HCT116 (cell line): ENCODE measurements at regions not wholly inside any gene's neighbourhood (a gene's known extent, or its start where the extent isn't known, plus 50 kb on each side); places are given as distances from the start of the nearest gene placed in this dataset.

Experiments
- ATAC-seq: fragments of 200-7000 bp; cut with Tn5 transposase; 2 replicates; pipeline ENCODE4 v1.9.1; 2020; ENCODE audit warnings: mild to moderate bottlenecking, moderate library complexity
- BruUV-seq: library from RNA; stranded (reverse); fragments of 400-500 nt; replicated peaks from 2 replicates; lab custom pipeline; 2021; lab: Mats Ljungman, UMichigan
- CTCF ChIA-PET: fragments of 300-600 bp; sonication (Branson Sonifier 250); formaldehyde crosslinking; loops from one replicate; lab custom pipeline; 2021; ENCODE audit warnings: antibody characterized with exemption; lab: Charles Lee
- POLR2A ChIA-PET: fragments of 300-600, 350-600 bp; sonication (Branson Sonifier 250); formaldehyde crosslinking; loops from one replicate; lab custom pipeline; 2021; ENCODE audit warnings: antibody characterized with exemption; lab: Charles Lee
- RAD21 ChIA-PET, 2 experiments: fragments of 300-600 bp; sonication (Branson Sonifier 250); formaldehyde crosslinking; loops; one replicate each; lab custom pipeline; 2023; ENCODE audit warnings: low total read pairs in 2 of 2; ENCODE audit not compliant: uncharacterized antibody in 2 of 2, unreplicated experiment in 2 of 2, low non-redundant PET in 1 of 2; lab: Charles Lee
- DNase-seq: peaks from one replicate; pipeline ENCODE4 v3.0.0-alpha.2; 2010; ENCODE audit warnings: low read depth, low spot score
- H2AFZ ChIP-seq: fragments of 200-600 bp; shearing (Covaris generic), sonication (generic); 2 replicates; pipeline ENCODE4 v1.6.1; 2017; ENCODE audit warnings: low read depth, mixed run types, mixed read lengths, antibody characterized with exemption, low read length; ENCODE audit not compliant: poor library complexity, severe bottlenecking
- H3K27ac ChIP-seq: 2 replicates; pipeline ENCODE4 v1.5.1; 2012; ENCODE audit warnings: low read depth, low read length
- H3K27me3 ChIP-seq: fragments of 200-600 bp; sonication (generic); 2 replicates; pipeline ENCODE4 v1.6.1; 2016; ENCODE audit warnings: mixed run types, low read length, mixed read lengths; ENCODE audit not compliant: insufficient read depth
- H3K36me3 ChIP-seq, 2 experiments: fragments of 200-500 bp in 1 of 2; fragments of 200-600 bp in 1 of 2; sonication (Bioruptor generic) in 1 of 2; sonication (generic) in 1 of 2; 2 replicates each; pipeline versions ENCODE4 v1.5.1 to v1.6.1; 2014 to 2016; ENCODE audit warnings: low read length in 2 of 2, inconsistent platforms in 1 of 2, mixed read lengths in 1 of 2, mixed run types in 1 of 2; ENCODE audit not compliant: insufficient read depth in 2 of 2, control insufficient read depth in 1 of 2
- H3K4me1 ChIP-seq, 2 experiments: fragments of 200-600 bp in 1 of 2; sonication (generic) in 1 of 2; 2 replicates each; pipeline versions ENCODE4 v1.5.1 to v1.6.1; 2012 to 2017; ENCODE audit warnings: low read length in 2 of 2, inconsistent platforms in 1 of 2, mild to moderate bottlenecking in 1 of 2, mixed read lengths in 1 of 2, mixed run types in 1 of 2, moderate library complexity in 1 of 2; ENCODE audit not compliant: insufficient read depth in 2 of 2, control insufficient read depth in 1 of 2
- H3K4me2 ChIP-seq: fragments of 200-600 bp; sonication (generic); 2 replicates; pipeline ENCODE4 v1.6.1; 2017; ENCODE audit warnings: mixed run types, low read length, mixed read lengths
- H3K4me3 ChIP-seq, 2 experiments: fragments of 200-600 bp in 1 of 2; sonication (generic) in 1 of 2; replicated peaks in 1 of 2; 2 replicates each; pipeline ENCODE4 v1.5.1; 2011 to 2016; ENCODE audit warnings: low read length in 2 of 2, control low read depth in 1 of 2, low read depth in 1 of 2, mild to moderate bottlenecking in 1 of 2, mixed read lengths in 1 of 2, mixed run types in 1 of 2
- H3K79me2 ChIP-seq: fragments of 200-600 bp; sonication (generic); 2 replicates; pipeline ENCODE4 v1.6.1; 2017; ENCODE audit warnings: mild to moderate bottlenecking, mixed run types, low read length, moderate library complexity, mixed read lengths; ENCODE audit not compliant: insufficient read depth
- H3K9ac ChIP-seq: fragments of 200-600 bp; sonication (generic); 2 replicates; pipeline ENCODE4 v1.6.1; 2016; ENCODE audit warnings: low read length, mixed read lengths
- H3K9me2 ChIP-seq: fragments of 200-600 bp; sonication (generic), shearing (Covaris generic); 2 replicates; pipeline ENCODE4 v1.6.1; 2017; ENCODE audit warnings: mixed run types, mild to moderate bottlenecking, moderate library complexity; ENCODE audit not compliant: insufficient read depth
- H3K9me3 ChIP-seq, 2 experiments: fragments of 200-500 bp in 1 of 2; fragments of 200-600 bp in 1 of 2; sonication (Bioruptor generic) in 1 of 2; sonication (generic) in 1 of 2; 2 replicates each; pipeline ENCODE4 v1.6.1; 2014 to 2017; ENCODE audit warnings: low read length in 2 of 2, mixed read lengths in 2 of 2, inconsistent platforms in 1 of 2, low read depth in 1 of 2, mild to moderate bottlenecking in 1 of 2, mixed run types in 1 of 2, moderate library complexity in 1 of 2; ENCODE audit not compliant: control insufficient read depth in 1 of 2, insufficient read depth in 1 of 2
- H4K20me1 ChIP-seq: fragments of 200-600 bp; sonication (generic), shearing (Covaris generic); 2 replicates; pipeline ENCODE4 v1.6.1; 2017; ENCODE audit warnings: mixed run types, mild to moderate bottlenecking, moderate library complexity; ENCODE audit not compliant: insufficient read depth
- ATF3 ChIP-seq: IDR thresholded peaks from 2 replicates; pipeline ENCODE4 v1.6.1; 2012
- CBX3 ChIP-seq: IDR thresholded peaks from 2 replicates; pipeline ENCODE4 v1.6.1; 2012; ENCODE audit warnings: low read depth
- CEBPB ChIP-seq: IDR thresholded peaks from 2 replicates; pipeline ENCODE4 v1.6.1; 2012; ENCODE audit warnings: low read depth
- ELF1 ChIP-seq: IDR thresholded peaks from 2 replicates; pipeline ENCODE4 v1.6.1; 2012; ENCODE audit warnings: low read depth, borderline replicate concordance
- FOSL1 ChIP-seq: IDR thresholded peaks from 2 replicates; pipeline ENCODE4 v1.6.1; 2012; ENCODE audit warnings: low read depth
- JUND ChIP-seq: IDR thresholded peaks from 2 replicates; pipeline ENCODE4 v1.6.1; 2012
- POLR2AphosphoS5 ChIP-seq: IDR thresholded peaks from 2 replicates; pipeline ENCODE4 v1.6.1; 2011; ENCODE audit warnings: mild to moderate bottlenecking, low read depth, low read length, moderate library complexity
- RAD21 ChIP-seq: IDR thresholded peaks from 2 replicates; pipeline ENCODE4 v1.6.1; 2012; ENCODE audit warnings: low read depth, mild to moderate bottlenecking
- REST ChIP-seq: IDR thresholded peaks from 2 replicates; pipeline ENCODE4 v1.6.1; 2012; ENCODE audit warnings: low read depth
- SP1 ChIP-seq: IDR thresholded peaks from 2 replicates; pipeline ENCODE4 v1.6.1; 2012; ENCODE audit warnings: low read depth
- SRF ChIP-seq: IDR thresholded peaks from 2 replicates; pipeline ENCODE4 v1.6.1; 2012; ENCODE audit warnings: low read depth
- TCF7L2 ChIP-seq: IDR thresholded peaks from 2 replicates; pipeline ENCODE4 v1.7.0; 2011; ENCODE audit warnings: borderline replicate concordance, inconsistent platforms; ENCODE audit not compliant: insufficient read depth, insufficient read length; ENCODE audit errors: extremely low read depth
- YY1 ChIP-seq: IDR thresholded peaks from 2 replicates; pipeline ENCODE4 v1.6.1; 2011; ENCODE audit warnings: low read length, low read depth, moderate library complexity, mild to moderate bottlenecking; ENCODE audit not compliant: insufficient replicate concordance; ENCODE audit errors: extremely low read depth
- ZBTB33 ChIP-seq: IDR thresholded peaks from 2 replicates; pipeline ENCODE4 v1.6.1; 2011; ENCODE audit warnings: mild to moderate bottlenecking, low read length, moderate library complexity; ENCODE audit not compliant: insufficient replicate concordance; ENCODE audit errors: extremely low read depth
- ZNF274 ChIP-seq: fragments of 200-500 bp; sonication (Bioruptor generic); IDR thresholded peaks from 2 replicates; pipeline ENCODE4 v1.6.1; 2014; ENCODE audit warnings: mild to moderate bottlenecking, low read depth, low read length, inconsistent platforms
- intact Hi-C: fragments of 100-400 bp; cut with micrococcal nuclease; formaldehyde crosslinking; loops from 2 replicates; pipeline ENCODE4 v1.10.0; 2022
- TF ChIP-seq, protein P1 (sequence below), 3 experiments: fragments of 200-600 bp in 1 of 3; sonication (generic) in 1 of 3; IDR thresholded peaks in 2 of 3; conservative IDR thresholded peaks in 1 of 3; 2 replicates each; pipeline ENCODE4 v1.5.1; 2012 to 2017; ENCODE audit warnings: low read depth in 2 of 3, low read length in 2 of 3, antibody characterized with exemption in 1 of 3, borderline replicate concordance in 1 of 3, control low read depth in 1 of 3, mild to moderate bottlenecking in 1 of 3, mixed read lengths in 1 of 3, mixed run types in 1 of 3, moderate library complexity in 1 of 3; ENCODE audit not compliant: insufficient read depth in 1 of 3
- TF ChIP-seq, protein P2 (sequence below): IDR thresholded peaks from 2 replicates; pipeline ENCODE4 v1.6.1; 2012

- no peak overlapping the region for H3K27ac ChIP-seq
- no peaks in the 10 kb centered on the region for H3K9me2 ChIP-seq
- H3K79me2 ChIP-seq, result no peaks in the 10 kb centered on the region
- no peak overlapping the region for H3K4me3 ChIP-seq
- no peaks in the 10 kb centered on the region for H3K36me3 ChIP-seq
- H3K9ac ChIP-seq, result no peak overlapping the region
- ChIA-PET POLR2A (no interaction called here), CTCF (no interaction called here)
- no peak overlapping the region for H3K4me2 ChIP-seq
- H2AFZ ChIP-seq, result no peak overlapping the region
- no peaks in the 10 kb centered on the region for H4K20me1 ChIP-seq
- DNase-seq, result no peak
- TF ChIP-seq ZBTB33 (no peak), FOSL1 (no peak), SP1 (no peak), ELF1 (no peak), YY1 (no peak), RAD21 (no peak), ZNF274 (no peak), JUND (no peak), SRF (no peak), ATF3 (no peak), POLR2AphosphoS5 (no peak), REST (no peak), CBX3 (no peak), TCF7L2 (no peak), CEBPB (no peak)
- TF ChIP-seq, protein P1, sequence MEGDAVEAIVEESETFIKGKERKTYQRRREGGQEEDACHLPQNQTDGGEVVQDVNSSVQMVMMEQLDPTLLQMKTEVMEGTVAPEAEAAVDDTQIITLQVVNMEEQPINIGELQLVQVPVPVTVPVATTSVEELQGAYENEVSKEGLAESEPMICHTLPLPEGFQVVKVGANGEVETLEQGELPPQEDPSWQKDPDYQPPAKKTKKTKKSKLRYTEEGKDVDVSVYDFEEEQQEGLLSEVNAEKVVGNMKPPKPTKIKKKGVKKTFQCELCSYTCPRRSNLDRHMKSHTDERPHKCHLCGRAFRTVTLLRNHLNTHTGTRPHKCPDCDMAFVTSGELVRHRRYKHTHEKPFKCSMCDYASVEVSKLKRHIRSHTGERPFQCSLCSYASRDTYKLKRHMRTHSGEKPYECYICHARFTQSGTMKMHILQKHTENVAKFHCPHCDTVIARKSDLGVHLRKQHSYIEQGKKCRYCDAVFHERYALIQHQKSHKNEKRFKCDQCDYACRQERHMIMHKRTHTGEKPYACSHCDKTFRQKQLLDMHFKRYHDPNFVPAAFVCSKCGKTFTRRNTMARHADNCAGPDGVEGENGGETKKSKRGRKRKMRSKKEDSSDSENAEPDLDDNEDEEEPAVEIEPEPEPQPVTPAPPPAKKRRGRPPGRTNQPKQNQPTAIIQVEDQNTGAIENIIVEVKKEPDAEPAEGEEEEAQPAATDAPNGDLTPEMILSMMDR (IDR thresholded peaks at IDR 0.05 in 2 of 3, conservative IDR thresholded peaks at IDR 0.05 in 1 of 3; ENCODE audit: borderline replicate concordance in 1 of 3, insufficient read depth in 1 of 3, low read depth in 2 of 3, low read length in 2 of 3), result no peak
- TF ChIP-seq, protein P2, sequence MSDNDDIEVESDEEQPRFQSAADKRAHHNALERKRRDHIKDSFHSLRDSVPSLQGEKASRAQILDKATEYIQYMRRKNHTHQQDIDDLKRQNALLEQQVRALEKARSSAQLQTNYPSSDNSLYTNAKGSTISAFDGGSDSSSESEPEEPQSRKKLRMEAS, result no peak
- TF ChIP-seq, all 23 proteins: peak for 0
- no peak for ATAC-seq
- Histone ChIP-seq H3K27me3 (no peaks in the 10 kb centered on the region), H3K4me1 (no peaks in the 10 kb centered on the region), H3K9me3 (no peaks in the 10 kb centered on the region)
- RAD21 ChIA-PET, result no interaction called here
- no TSS peak for BruUV-seq
- intact Hi-C loops, result no loop called here
These were observed 289.9 kb upstream of the ATP11B start for GRCh38 chr3:182503401-182503800.
